Uterus (tissue), 2 donors: ENCODE measurements at regions not wholly inside any gene's neighbourhood (a gene's known extent, or its start where the extent isn't known, plus 50 kb on each side); places are given as distances from the start of the nearest gene placed in this dataset.

Experiments
- CTCF ChIP-seq, 4 experiments: fragments of 200-600 bp in 2 of 4; fragments of 450-650 bp in 2 of 4; sonication (generic) in 2 of 4; IDR thresholded peaks; one replicate each; pipeline ENCODE4 v1.5.1; 2016 to 2019; ENCODE audit warnings: antibody characterized with exemption in 4 of 4, mild to moderate bottlenecking in 2 of 4, moderate library complexity in 1 of 4
- POLR2A ChIP-seq, 2 donors: fragments of 450-650 bp; IDR thresholded peaks; one replicate each; pipeline ENCODE4 v1.6.1; 2016; ENCODE audit warnings: antibody characterized with exemption in 2 of 2, mild to moderate bottlenecking in 1 of 2, moderate library complexity in 1 of 2

- TF ChIP-seq CTCF (IDR thresholded peaks at IDR 0.05): no peak
- TF ChIP-seq POLR2A (IDR thresholded peaks at IDR 0.05): no peak
Observed at GRCh38 chr18:55685638-55686037, 97.6 kb upstream of the TCF4 start.
